ENCODE measurements at regions not wholly inside any gene's neighbourhood (a gene's known extent, or its start where the extent isn't known, plus 50 kb on each side); places are given as distances from the start of the nearest gene placed in this dataset.

GRCh38 chr14:23895480-23895879, 58.1 kb upstream of the DHRS4 start:
- no peak overlapping the region for H4K5ac ChIP-seq (ENCODE audit: low read depth, low read length)
- no peak overlapping the region for H4K8ac ChIP-seq (ENCODE audit: low read depth in 2 of 2, low read length in 2 of 2)
- in situ Hi-C loops (cut with MboI; ENCODE audit: low sequenced_read_pairs), result no loop called here
- no peak overlapping the region for H3K14ac ChIP-seq (replicated peaks; ENCODE audit: low read depth, low read length)
- dilution Hi-C loops (cut with HindIII; ENCODE audit: low sequenced_read_pairs, unreplicated experiment), result no loop called here
- no TSS peak for BruUV-seq (replicated peaks)
- no peak overlapping the region for H3K4me2 ChIP-seq (ENCODE audit: low read depth, low read length)
- no peaks in the 10 kb centered on the region for H4K20me1 ChIP-seq (ENCODE audit: insufficient read depth, low read length)
- no peak overlapping the region for H2AFZ ChIP-seq (replicated peaks; ENCODE audit: low read length, poor library complexity)
- H2BK15ac ChIP-seq (ENCODE audit: low read depth, low read length), result no peak overlapping the region
- no peaks in the 10 kb centered on the region for H3K9me1 ChIP-seq (ENCODE audit: insufficient read depth, low read length)
- ChIA-PET POLR2A (ENCODE audit: unreplicated experiment) (no interaction called here), CTCF (no interaction called here)
- H4K91ac ChIP-seq (ENCODE audit: insufficient read depth, low read depth, low read length), result no peak overlapping the region
- H3K4me3 ChIP-seq (ENCODE audit: insufficient read depth, low read depth, low read length), result no peak overlapping the region
- no peak overlapping the region for H2BK120ac ChIP-seq (ENCODE audit: low read depth, low read length)
- TF ChIP-seq MXI1 (IDR thresholded peaks at IDR 0.05; ENCODE audit: borderline replicate concordance, low read depth, low read length) (no peak), FOS (IDR thresholded peaks at IDR 0.05; ENCODE audit: low read depth, low read length) (no peak), NFE2L2 (IDR thresholded peaks at IDR 0.05; ENCODE audit: low read depth, low read length) (no peak), RAD21 (IDR thresholded peaks at IDR 0.05; ENCODE audit: low read length) (no peak), RCOR1 (IDR thresholded peaks at IDR 0.05; ENCODE audit: insufficient replicate concordance, low read length) (no peak), CEBPB (IDR thresholded peaks at IDR 0.05; ENCODE audit: low read depth, low read length) (no peak), CTCF (conservative IDR thresholded peaks at IDR 0.05; ENCODE audit: low read depth, low read length) (no peak), MAZ (IDR thresholded peaks at IDR 0.05; ENCODE audit: borderline replicate concordance, low read depth, low read length) (no peak), ELK1 (IDR thresholded peaks at IDR 0.05; ENCODE audit: borderline replicate concordance, low read depth, low read length) (no peak), CHD1 (IDR thresholded peaks at IDR 0.05; ENCODE audit: low read depth, low read length) (no peak), RFX5 (IDR thresholded peaks at IDR 0.05; ENCODE audit: low read depth, low read length) (no peak), POLR2A (IDR thresholded peaks at IDR 0.05; ENCODE audit: low read depth, low read length) (no peak), BHLHE40 (IDR thresholded peaks at IDR 0.05; ENCODE audit: low read depth, low read length) (no peak), SMC3 (IDR thresholded peaks at IDR 0.05; ENCODE audit: low read depth, low read length) (no peak), MAFK (IDR thresholded peaks at IDR 0.05; ENCODE audit: low read depth, low read length) (no peak)
- H3K9ac ChIP-seq (ENCODE audit: low read depth, low read length), result no peak overlapping the region
- H3K18ac ChIP-seq (ENCODE audit: low read depth, low read length), result no peak overlapping the region
- no peaks in the 10 kb centered on the region for H3K36me3 ChIP-seq (ENCODE audit: control insufficient read depth, insufficient read depth, low read length)
- 17% methylated on average over 1 of the region's 3 CpGs; no CpG with 5 or more reads in 1 of the 2 experiments for WGBS, 2 experiments (ENCODE audit: extremely low coverage in 2 of 2, insufficient read length in 1 of 2)
- ATAC-seq (ENCODE audit: low read depth) (no peak), DNase-seq (no peak)
- no peak overlapping the region for H3K56ac ChIP-seq (ENCODE audit: extremely low read depth, insufficient read depth, low read length)
- no peak overlapping the region for H3K4ac ChIP-seq (ENCODE audit: low read depth, low read length)
- H3K27ac ChIP-seq (ENCODE audit: insufficient read depth, low read length), result no peak overlapping the region
- no peaks in the 10 kb centered on the region for H3K79me1 ChIP-seq (ENCODE audit: low read depth in 1 of 2, low read length in 2 of 2)
- H2BK20ac ChIP-seq (ENCODE audit: low read depth, low read length), result no peak overlapping the region
- H3K9me3 ChIP-seq (ENCODE audit: control insufficient read depth, insufficient read depth, low read length), result no peaks in the 10 kb centered on the region
- no peak overlapping the region for H2AK9ac ChIP-seq (replicated peaks; ENCODE audit: low read depth, low read length, poor library complexity)
- no peak overlapping the region for H2AK5ac ChIP-seq (ENCODE audit: low read depth, low read length)
- H2BK5ac ChIP-seq (ENCODE audit: low read depth, low read length, poor library complexity, severe bottlenecking), result no peak overlapping the region
- H3K4me1 ChIP-seq (ENCODE audit: control insufficient read depth, insufficient read depth, low read length), result no peaks in the 10 kb centered on the region
- H3K23ac ChIP-seq (ENCODE audit: low read depth, low read length), result no peak overlapping the region
- intact Hi-C loops (cut with micrococcal nuclease), result no loop called here
- H3K27me3 ChIP-seq (ENCODE audit: control insufficient read depth, insufficient read depth, low read length), result no peaks in the 10 kb centered on the region; the same call in 1 of the 2 replicates

Measured in IMR-90 (cell line).